H1 (cell line): ENCODE measurements at regions not wholly inside any gene's neighbourhood (a gene's known extent, or its start where the extent isn't known, plus 50 kb on each side); places are given as distances from the start of the nearest gene placed in this dataset.

Experiments used
- CTCF ChIA-PET: fragments of 300-600 bp; sonication (Branson Sonifier 250); formaldehyde crosslinking; loops from one replicate; lab custom pipeline; 2021; ENCODE audit not compliant: partially characterized antibody; lab: Charles Lee
- POLR2A ChIA-PET: fragments of 300-600 bp; sonication (Branson Sonifier 250); formaldehyde crosslinking; loops from one replicate; lab custom pipeline; 2021; ENCODE audit warnings: inconsistent platforms; ENCODE audit not compliant: partially characterized antibody; lab: Charles Lee
- DNase-seq, 2 experiments: peaks; one replicate each; pipeline versions ENCODE4 v3.0.0 to v3.0.0-alpha.2; 2010 to 2022; ENCODE audit warnings: low spot score in 2 of 2, low read depth in 1 of 2, mixed read lengths in 1 of 2
- FAIRE-seq: peaks from 2 replicates; lab custom pipeline; 2011; peaks lifted over from hg19 to GRCh38; lab: Jason Lieb, UNC
- H2AFZ ChIP-seq: 2 replicates; pipeline ENCODE4 v1.8.1; 2012; ENCODE audit warnings: low read length, inconsistent platforms
- H2AK5ac ChIP-seq: 2 replicates; pipeline ENCODE4 v1.6.1; 2013; ENCODE audit warnings: low read depth, low read length
- H2BK120ac ChIP-seq: replicated peaks from 2 replicates; pipeline ENCODE3; 2013; ENCODE audit warnings: low read depth, low read length, inconsistent platforms
- H2BK12ac ChIP-seq: 2 replicates; pipeline ENCODE4 v1.6.1; 2013; ENCODE audit warnings: low read depth, low read length
- H2BK15ac ChIP-seq: 2 replicates; pipeline ENCODE4 v1.6.1; 2013; ENCODE audit warnings: low read length
- H2BK20ac ChIP-seq: 2 replicates; pipeline ENCODE4 v1.6.1; 2013; ENCODE audit warnings: low read length
- H2BK5ac ChIP-seq: 2 replicates; pipeline ENCODE4 v1.6.1; 2013; ENCODE audit warnings: low read depth, low read length
- H3K14ac ChIP-seq: 2 replicates; pipeline ENCODE4 v1.6.1; 2013; ENCODE audit warnings: inconsistent platforms; ENCODE audit not compliant: insufficient read length
- H3K18ac ChIP-seq: 2 replicates; pipeline ENCODE4 v1.6.1; 2013; ENCODE audit warnings: low read length; ENCODE audit errors: extremely low read depth
- H3K23ac ChIP-seq: 2 replicates; pipeline ENCODE4 v1.6.1; 2013; ENCODE audit warnings: inconsistent platforms; ENCODE audit not compliant: insufficient read length
- H3K23me2 ChIP-seq: 2 replicates; pipeline ENCODE4 v1.6.1; 2013; ENCODE audit warnings: low read depth, low read length
- H3K27ac ChIP-seq: 2 replicates; pipeline ENCODE4 v1.6.1; 2011; ENCODE audit warnings: low read depth, low read length, inconsistent platforms
- H3K27me3 ChIP-seq, 4 experiments: replicated peaks in 1 of 4; 1 replicate in 1 of 4; 2 replicates in 3 of 4; pipeline versions ENCODE4 v1.6.1 to v1.8.1; 2011 to 2013; ENCODE audit warnings: low read length in 3 of 4, mild to moderate bottlenecking in 3 of 4, inconsistent platforms in 2 of 4, mixed read lengths in 2 of 4, moderate library complexity in 1 of 4; ENCODE audit not compliant: control insufficient read depth in 3 of 4, insufficient read depth in 3 of 4; ENCODE audit errors: extremely low read depth in 1 of 4
- H3K36me3 ChIP-seq, 4 experiments: 2 replicates each; pipeline versions ENCODE4 v1.6.1 to v1.8.1; 2011 to 2013; ENCODE audit warnings: mild to moderate bottlenecking in 4 of 4, low read length in 3 of 4, moderate library complexity in 2 of 4, control low read depth in 1 of 4, inconsistent platforms in 1 of 4; ENCODE audit not compliant: insufficient read depth in 4 of 4, control insufficient read depth in 2 of 4
- H3K4ac ChIP-seq: replicated peaks from 2 replicates; pipeline ENCODE3; 2013; ENCODE audit warnings: low read length, low read depth, mixed read lengths, inconsistent platforms; ENCODE audit not compliant: insufficient read length
- H3K4me1 ChIP-seq, 4 experiments: replicated peaks in 1 of 4; 1 replicate in 1 of 4; 2 replicates in 3 of 4; pipeline versions ENCODE4 v1.6.1 to v1.8.1; 2011 to 2013; ENCODE audit warnings: low read length in 3 of 4, inconsistent platforms in 2 of 4, mixed read lengths in 1 of 4; ENCODE audit not compliant: insufficient read depth in 4 of 4, control insufficient read depth in 3 of 4
- H3K4me2 ChIP-seq, 2 experiments: 2 replicates each; pipeline versions ENCODE4 v1.6.1 to v1.8.1; 2011 to 2013; ENCODE audit warnings: low read depth in 2 of 2, low read length in 2 of 2, control low read depth in 1 of 2, inconsistent platforms in 1 of 2, mild to moderate bottlenecking in 1 of 2; ENCODE audit not compliant: insufficient read depth in 1 of 2
- H3K4me3 ChIP-seq, 4 experiments: fragments of 200-600, 300-600 bp in 1 of 4; sonication (generic), shearing (Covaris generic), sonication (Bioruptor Twin) in 1 of 4; 2 replicates each; pipeline versions ENCODE4 v1.5.1 to v1.8.1; 2011 to 2016; ENCODE audit warnings: low read length in 4 of 4, low read depth in 3 of 4, control low read depth in 2 of 4, inconsistent platforms in 2 of 4, mild to moderate bottlenecking in 2 of 4, mixed read lengths in 1 of 4, moderate library complexity in 1 of 4; ENCODE audit not compliant: insufficient read depth in 2 of 4; ENCODE audit errors: extremely low read depth in 1 of 4
- H3K56ac ChIP-seq: replicated peaks from 2 replicates; pipeline ENCODE3; 2013; ENCODE audit warnings: low read depth, mild to moderate bottlenecking, mixed read lengths, low read length, inconsistent platforms; ENCODE audit not compliant: insufficient read length
- H3K79me1 ChIP-seq: 2 replicates; pipeline ENCODE4 v1.6.1; 2013; ENCODE audit warnings: low read depth, low read length, control low read depth
- H3K79me2 ChIP-seq, 2 experiments: 2 replicates each; pipeline versions ENCODE4 v1.6.1 to v1.8.1; 2012 to 2013; ENCODE audit warnings: low read length in 2 of 2, mild to moderate bottlenecking in 2 of 2, inconsistent platforms in 1 of 2; ENCODE audit not compliant: insufficient read depth in 2 of 2, control insufficient read depth in 1 of 2
- H3K9ac ChIP-seq, 4 experiments: replicated peaks in 1 of 4; 1 replicate in 1 of 4; 2 replicates in 3 of 4; pipeline versions ENCODE4 v1.6.1 to v1.8.1; 2011 to 2013; ENCODE audit warnings: low read depth in 3 of 4, low read length in 3 of 4, control low read depth in 2 of 4, mild to moderate bottlenecking in 2 of 4, moderate library complexity in 2 of 4, inconsistent platforms in 1 of 4; ENCODE audit errors: extremely low read depth in 1 of 4
- H3K9me3 ChIP-seq, 2 experiments: 2 replicates each; pipeline versions ENCODE4 v1.6.1 to v1.8.1; 2012 to 2013; ENCODE audit warnings: mild to moderate bottlenecking in 2 of 2, moderate library complexity in 2 of 2, control low read depth in 1 of 2, inconsistent platforms in 1 of 2, low read depth in 1 of 2, low read length in 1 of 2, mixed read lengths in 1 of 2; ENCODE audit not compliant: insufficient read depth in 2 of 2
- H4K20me1 ChIP-seq, 2 experiments: replicated peaks in 1 of 2; 2 replicates each; pipeline versions ENCODE3 to v1.8.1; 2011 to 2013; ENCODE audit warnings: inconsistent platforms in 2 of 2, low read length in 2 of 2, mild to moderate bottlenecking in 1 of 2; ENCODE audit not compliant: insufficient read depth in 2 of 2, control insufficient read depth in 1 of 2
- H4K5ac ChIP-seq: 2 replicates; pipeline ENCODE4 v1.6.1; 2013; ENCODE audit warnings: low read length, low read depth, mixed read lengths, inconsistent platforms; ENCODE audit not compliant: insufficient read length
- H4K8ac ChIP-seq: 2 replicates; pipeline ENCODE4 v1.8.0; 2013; ENCODE audit warnings: mild to moderate bottlenecking, moderate library complexity, low read length, inconsistent platforms; ENCODE audit not compliant: insufficient read depth; ENCODE audit errors: extremely low read depth
- H4K91ac ChIP-seq: replicated peaks from 2 replicates; pipeline ENCODE3; 2013; ENCODE audit warnings: low read length, mixed read lengths, inconsistent platforms; ENCODE audit not compliant: insufficient read length
- E2F6 ChIP-seq: IDR thresholded peaks from 2 replicates; pipeline ENCODE4 v1.6.1; 2012; ENCODE audit warnings: inconsistent platforms
- POLR2AphosphoS5 ChIP-seq: IDR thresholded peaks from 2 replicates; pipeline ENCODE4 v1.6.1; 2011; ENCODE audit warnings: low read depth, low read length
- RNF2 ChIP-seq: fragments of 200-900, 300-1000 bp; sonication (generic); IDR thresholded peaks from 2 replicates; pipeline ENCODE4 v1.7.1; 2016; ENCODE audit warnings: borderline replicate concordance, low read depth, mild to moderate bottlenecking, antibody characterized with exemption, low read length; ENCODE audit not compliant: poor library complexity, severe bottlenecking; ENCODE audit errors: missing control alignments
- SIN3A ChIP-seq, 2 experiments: IDR thresholded peaks in 1 of 2; conservative IDR thresholded peaks in 1 of 2; 2 replicates each; pipeline ENCODE4 v1.6.1; 2011 to 2012; ENCODE audit warnings: low read length in 2 of 2, improper control_type of control experiment in 1 of 2, low read depth in 1 of 2, mild to moderate bottlenecking in 1 of 2
- TCF12 ChIP-seq: IDR thresholded peaks from 2 replicates; pipeline ENCODE4 v1.6.1; 2011; ENCODE audit warnings: low read depth, mild to moderate bottlenecking, low read length
- TEAD4 ChIP-seq: IDR thresholded peaks from 2 replicates; pipeline ENCODE4 v1.6.1; 2012; ENCODE audit warnings: low read depth, low read length, inconsistent platforms, mixed read lengths

- POLR2A ChIA-PET: no interaction called here
- TF ChIP-seq TEAD4 (no peak), POLR2AphosphoS5 (no peak), E2F6 (no peak), TCF12 (no peak), RNF2 (no peak), SIN3A (conservative IDR thresholded peaks at IDR 0.05 in 1 of 2, IDR thresholded peaks at IDR 0.05 in 1 of 2; ENCODE audit: low read depth in 1 of 2, low read length in 2 of 2) (no peak)
- no peak overlapping the region for H2AK5ac ChIP-seq
Measured at GRCh38 chr13:40285634-40286033, 380.8 kb downstream of the FOXO1 start.

More at GRCh38 chr13:40285634-40286033, 380.8 kb downstream of the FOXO1 start:
- H3K14ac ChIP-seq: no peak overlapping the region
- H3K27ac ChIP-seq: no peak overlapping the region
- no peak overlapping the region for H3K56ac ChIP-seq
- H2BK20ac ChIP-seq: no peak overlapping the region
- H3K4ac ChIP-seq: no peak overlapping the region
- H4K91ac ChIP-seq: no peak overlapping the region
- FAIRE-seq (no peak), DNase-seq (no peak)
- H3K36me3 ChIP-seq: no peaks in the 10 kb centered on the region
- no peak overlapping the region for H3K4me2 ChIP-seq
- no peaks in the 10 kb centered on the region for H3K79me2 ChIP-seq
- no peak overlapping the region for H4K5ac ChIP-seq
- H3K23me2 ChIP-seq: no peaks in the 10 kb centered on the region; the same call in 1 of the 2 replicates
- H3K4me3 ChIP-seq: no peak overlapping the region
- no peaks in the 10 kb centered on the region for H3K79me1 ChIP-seq
- H2BK12ac ChIP-seq: no peak overlapping the region
- H3K23ac ChIP-seq: no peak overlapping the region
- H2BK15ac ChIP-seq: no peak overlapping the region
- no peak overlapping the region for H2AFZ ChIP-seq
- no peaks in the 10 kb centered on the region for H3K4me1 ChIP-seq
- no peaks in the 10 kb centered on the region for H4K20me1 ChIP-seq
- no peak overlapping the region for H3K9ac ChIP-seq
- H2BK120ac ChIP-seq: no peak overlapping the region
- no peaks in the 10 kb centered on the region for H3K27me3 ChIP-seq
- no peaks in the 10 kb centered on the region for H3K9me3 ChIP-seq
- CTCF ChIA-PET: no interaction called here
- H2BK5ac ChIP-seq: no peak overlapping the region
- no peak overlapping the region for H4K8ac ChIP-seq
- H3K18ac ChIP-seq: no peak overlapping the region
